B cell (primary cell): ENCODE measurements at regions not wholly inside any gene's neighbourhood (a gene's known extent, or its start where the extent isn't known, plus 50 kb on each side); places are given as distances from the start of the nearest gene placed in this dataset.

Source experiments
- ATAC-seq: fragments of 200-7000 bp; cut with Tn5 transposase; one replicate; pipeline ENCODE4 v1.10.0; 2021; ENCODE audit warnings: low read depth, mild to moderate bottlenecking, moderate number of reproducible peaks, moderate library complexity
- CTCF ChIA-PET: fragments of 350-600 bp; sonication (Branson Sonifier 250); formaldehyde crosslinking; loops from one replicate; lab custom pipeline; 2021; ENCODE audit warnings: antibody characterized with exemption, inconsistent platforms; lab: Charles Lee
- POLR2A ChIA-PET: fragments of 350-600 bp; sonication (Branson Sonifier 250); formaldehyde crosslinking; loops from one replicate; lab custom pipeline; 2021; ENCODE audit warnings: antibody characterized with exemption; lab: Charles Lee
- DNase-seq: peaks from one replicate; pipeline ENCODE4 v3.0.0; 2013
- H2AFZ ChIP-seq: 2 replicates; pipeline ENCODE4 v1.6.1; 2012; ENCODE audit warnings: mild to moderate bottlenecking, low read depth, low read length; ENCODE audit not compliant: insufficient read depth, poor library complexity, severe bottlenecking
- H3K27ac ChIP-seq, 2 donors: 1 replicate in 1 of 2; 2 replicates in 1 of 2; pipeline ENCODE4 v1.5.1; 2012 to 2013; ENCODE audit warnings: low read length in 2 of 2, mild to moderate bottlenecking in 2 of 2, moderate library complexity in 1 of 2
- H3K27me3 ChIP-seq, 4 experiments: fragments of 200-600 bp in 1 of 4; sonication (generic) in 1 of 4; replicated peaks in 1 of 4; 1 replicate in 2 of 4; 2 replicates in 2 of 4; pipeline versions ENCODE4 v1.6.1 to v1.7.0; 2013 to 2016; ENCODE audit warnings: low read length in 3 of 4, mild to moderate bottlenecking in 2 of 4, mixed read lengths in 1 of 4, moderate library complexity in 1 of 4; ENCODE audit not compliant: insufficient read depth in 4 of 4, control insufficient read depth in 3 of 4; ENCODE audit errors: control extremely low read depth in 1 of 4
- H3K36me3 ChIP-seq, 2 experiments: replicated peaks in 1 of 2; 1 replicate in 1 of 2; 2 replicates in 1 of 2; pipeline versions ENCODE4 v1.6.1 to v1.7.1; 2013; ENCODE audit warnings: low read length in 1 of 2; ENCODE audit not compliant: insufficient read depth in 2 of 2, control insufficient read depth in 1 of 2; ENCODE audit errors: control extremely low read depth in 1 of 2, extremely low read depth in 1 of 2
- H3K4me1 ChIP-seq, 2 donors: fragments of 200-600 bp in 1 of 2; sonication (generic) in 1 of 2; 1 replicate in 1 of 2; 2 replicates in 1 of 2; pipeline versions ENCODE4 v1.5.1 to v1.6.1; 2013 to 2017; ENCODE audit warnings: low read length in 2 of 2; ENCODE audit not compliant: control insufficient read depth in 2 of 2, insufficient read depth in 2 of 2
- H3K4me2 ChIP-seq: replicated peaks from 2 replicates; pipeline ENCODE3; 2012; ENCODE audit warnings: mild to moderate bottlenecking, low read depth, low read length; ENCODE audit not compliant: poor library complexity, severe bottlenecking
- H3K4me3 ChIP-seq, 5 experiments: fragments of 200-600 bp in 1 of 5; sonication (generic) in 1 of 5; 1 replicate in 3 of 5; 2 replicates in 2 of 5; pipeline versions ENCODE4 v1.5.1 to v1.7.0; 2011 to 2016; ENCODE audit warnings: low read length in 4 of 5, mild to moderate bottlenecking in 4 of 5, low read depth in 2 of 5, control low read depth in 1 of 5, moderate library complexity in 1 of 5; ENCODE audit not compliant: insufficient read depth in 1 of 5; ENCODE audit errors: control extremely low read depth in 1 of 5, extremely low read depth in 1 of 5
- H3K79me2 ChIP-seq: fragments of 200-600 bp; sonication (generic); one replicate; pipeline ENCODE4 v1.6.0; 2016; ENCODE audit warnings: low read length; ENCODE audit not compliant: control insufficient read depth, insufficient read depth
- H3K9ac ChIP-seq: fragments of 200-600 bp; sonication (generic); 2 replicates; pipeline ENCODE4 v1.6.1; 2017; ENCODE audit warnings: mild to moderate bottlenecking, low read length, moderate library complexity
- H3K9me3 ChIP-seq, 3 donors: one replicate each; pipeline versions ENCODE4 v1.6.1 to v1.7.1; 2013; ENCODE audit warnings: low read length in 2 of 3; ENCODE audit not compliant: control insufficient read depth in 2 of 3, insufficient read depth in 1 of 3; ENCODE audit errors: control extremely low read depth in 1 of 3
- H4K20me1 ChIP-seq: 2 replicates; pipeline ENCODE4 v1.6.0; 2012; ENCODE audit warnings: mild to moderate bottlenecking, low read length; ENCODE audit not compliant: insufficient read depth, control insufficient read depth, poor library complexity, severe bottlenecking
- H3K27ac Mint-ChIP-seq: one replicate; pipeline ENCODE4 v1.8.0; 2021; ENCODE audit warnings: mixed read lengths
- H3K27me3 Mint-ChIP-seq: one replicate; pipeline ENCODE4 v1.8.0; 2021; ENCODE audit warnings: mixed read lengths
- H3K4me1 Mint-ChIP-seq: one replicate; pipeline ENCODE4 v1.8.0; 2021; ENCODE audit warnings: mixed read lengths
- H3K4me3 Mint-ChIP-seq: one replicate; pipeline ENCODE4 v1.8.0; 2021; ENCODE audit warnings: mixed read lengths
- H3K9me3 Mint-ChIP-seq: one replicate; pipeline ENCODE4 v1.8.0; 2022; ENCODE audit warnings: mixed read lengths; ENCODE audit not compliant: insufficient read depth
- EZH2 ChIP-seq: IDR thresholded peaks from 2 replicates; pipeline ENCODE4 v1.6.1; 2012; ENCODE audit warnings: borderline replicate concordance, low read depth, mild to moderate bottlenecking, moderate library complexity, low read length; ENCODE audit not compliant: insufficient read depth, poor library complexity, severe bottlenecking
- WGBS: methylation state at CpG from one replicate; pipeline ENCODE4 v1.1.5; 2013; ENCODE audit warnings: missing lambda C conversion rate; ENCODE audit not compliant: insufficient coverage; 5-methylcytosine and 5-hydroxymethylcytosine counted together
- intact Hi-C: fragments of 100-400 bp; cut with micrococcal nuclease; formaldehyde crosslinking; loops from one replicate; pipeline ENCODE4 v1.10.0; 2022
- TF ChIP-seq, protein P1 (sequence below): fragments of 200-600 bp; IDR thresholded peaks from one replicate; pipeline ENCODE4 v1.8.0; 2022; ENCODE audit warnings: antibody characterized with exemption, mild to moderate bottlenecking

DNA sequence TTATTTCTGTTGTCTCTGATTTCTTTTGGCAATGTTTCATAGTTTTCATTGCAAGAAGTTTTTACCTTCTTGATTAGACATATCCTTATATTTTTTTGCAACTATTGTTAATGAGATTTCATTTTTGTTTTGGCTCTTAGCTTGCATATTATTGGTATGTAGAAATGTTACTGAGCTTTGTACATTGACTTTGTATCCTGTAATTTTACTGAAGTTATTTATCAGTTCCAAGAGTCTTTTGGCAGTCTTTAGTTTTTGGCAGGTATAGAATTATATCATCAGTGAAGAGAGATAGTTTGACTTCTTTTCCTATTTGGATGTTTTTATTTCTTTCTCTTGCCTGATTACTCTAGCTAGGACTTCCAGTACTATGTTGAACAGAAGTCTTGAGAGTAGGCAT, 375.7 kb downstream of the TDRD3 start:
- Histone ChIP-seq H3K4me1 (no peaks in the 10 kb centered on the region), H3K36me3 (no peaks in the 10 kb centered on the region), H3K27me3 (no peaks in the 10 kb centered on the region), H4K20me1 (no peaks in the 10 kb centered on the region), H3K27ac (no peak overlapping the region), H3K79me2 (no peaks in the 10 kb centered on the region), H3K4me3 (no peak overlapping the region), H2AFZ (no peak overlapping the region), H3K4me2 (no peak overlapping the region), H3K9me3 (no peaks in the 10 kb centered on the region), H3K9ac (no peak overlapping the region)
- peaks cover 7% of the 10 kb centered on the region for H3K9me3 Mint-ChIP-seq
- ChIA-PET CTCF (no interaction called here), POLR2A (no interaction called here)
- no peak for DNase-seq
- no peaks in the 10 kb centered on the region for H3K4me1 Mint-ChIP-seq
- H3K4me3 Mint-ChIP-seq: no peak overlapping the region
- no peak for ATAC-seq
- TF ChIP-seq, protein P1, sequence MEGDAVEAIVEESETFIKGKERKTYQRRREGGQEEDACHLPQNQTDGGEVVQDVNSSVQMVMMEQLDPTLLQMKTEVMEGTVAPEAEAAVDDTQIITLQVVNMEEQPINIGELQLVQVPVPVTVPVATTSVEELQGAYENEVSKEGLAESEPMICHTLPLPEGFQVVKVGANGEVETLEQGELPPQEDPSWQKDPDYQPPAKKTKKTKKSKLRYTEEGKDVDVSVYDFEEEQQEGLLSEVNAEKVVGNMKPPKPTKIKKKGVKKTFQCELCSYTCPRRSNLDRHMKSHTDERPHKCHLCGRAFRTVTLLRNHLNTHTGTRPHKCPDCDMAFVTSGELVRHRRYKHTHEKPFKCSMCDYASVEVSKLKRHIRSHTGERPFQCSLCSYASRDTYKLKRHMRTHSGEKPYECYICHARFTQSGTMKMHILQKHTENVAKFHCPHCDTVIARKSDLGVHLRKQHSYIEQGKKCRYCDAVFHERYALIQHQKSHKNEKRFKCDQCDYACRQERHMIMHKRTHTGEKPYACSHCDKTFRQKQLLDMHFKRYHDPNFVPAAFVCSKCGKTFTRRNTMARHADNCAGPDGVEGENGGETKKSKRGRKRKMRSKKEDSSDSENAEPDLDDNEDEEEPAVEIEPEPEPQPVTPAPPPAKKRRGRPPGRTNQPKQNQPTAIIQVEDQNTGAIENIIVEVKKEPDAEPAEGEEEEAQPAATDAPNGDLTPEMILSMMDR: no peak
- no peak for TF ChIP-seq EZH2
- H3K27me3 Mint-ChIP-seq: no peaks in the 10 kb centered on the region
- intact Hi-C loops: no loop called here
- H3K27ac Mint-ChIP-seq: no peak overlapping the region

DNA sequence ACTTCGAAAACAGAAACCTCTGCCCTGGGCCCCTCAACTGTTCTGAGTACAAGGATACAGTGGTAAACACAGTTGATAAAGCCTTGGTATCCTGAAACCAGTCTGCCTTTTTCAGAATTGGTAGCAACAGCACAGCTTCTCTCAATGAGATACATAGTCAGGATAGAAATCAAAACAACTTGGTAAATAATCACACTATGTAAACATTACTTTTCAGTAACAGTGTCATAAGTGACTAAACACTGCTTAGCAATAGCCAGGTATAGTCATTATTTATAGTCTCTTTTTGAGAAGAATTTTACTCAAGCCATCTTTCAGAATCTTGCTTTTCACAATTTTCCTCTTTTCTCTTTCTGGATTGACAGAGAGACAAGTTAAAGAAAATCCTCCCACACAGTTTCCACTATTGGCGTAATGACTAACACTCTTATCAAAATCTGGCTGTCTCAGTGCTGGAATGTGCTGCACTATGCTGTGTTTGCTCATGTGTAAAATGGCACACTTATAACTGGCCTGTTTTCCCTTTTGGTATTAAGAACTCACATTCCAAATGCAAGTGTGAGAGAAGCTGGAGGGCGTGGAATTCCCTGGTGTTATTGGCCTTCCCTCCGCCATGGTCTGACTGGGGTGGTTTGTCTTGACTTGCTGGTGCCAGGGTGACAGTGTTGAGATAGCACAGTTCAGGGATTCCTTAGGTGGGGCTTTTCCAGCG, 368.8 kb downstream of the TDRD3 start:
- peaks cover 9% of the 10 kb centered on the region for H3K9me3 Mint-ChIP-seq
- ChIA-PET POLR2A (no interaction called here), CTCF (no interaction called here)
- DNase-seq: no peak
- no peak overlapping the region for H3K4me3 Mint-ChIP-seq
- no peaks in the 10 kb centered on the region for H3K27me3 Mint-ChIP-seq
- intact Hi-C loops: no loop called here
- TF ChIP-seq EZH2: no peak
- H3K4me3 ChIP-seq: no peak overlapping the region
- no peaks in the 10 kb centered on the region for H3K4me1 ChIP-seq
- no peak overlapping the region for H3K9ac ChIP-seq
- ATAC-seq: no peak
- H3K27ac ChIP-seq: no peak overlapping the region
- no peak overlapping the region for H3K27ac Mint-ChIP-seq
- no peak overlapping the region for H2AFZ ChIP-seq
- WGBS: 100% methylated on average over 2 of the region's 5 CpGs
- H3K4me2 ChIP-seq: no peak overlapping the region
- no peaks in the 10 kb centered on the region for H3K4me1 Mint-ChIP-seq
- H4K20me1 ChIP-seq: no peaks in the 10 kb centered on the region
- peaks cover 0 to 3% (median 0%) of the 10 kb centered on the region in 3 donors for H3K9me3 ChIP-seq
- no peaks in the 10 kb centered on the region for H3K27me3 ChIP-seq
- H3K79me2 ChIP-seq: no peaks in the 10 kb centered on the region
- H3K36me3 ChIP-seq: no peaks in the 10 kb centered on the region
